ENCODE measurements at regions not wholly inside any gene's neighbourhood (a gene's known extent, or its start where the extent isn't known, plus 50 kb on each side); places are given as distances from the start of the nearest gene placed in this dataset.

DNA sequence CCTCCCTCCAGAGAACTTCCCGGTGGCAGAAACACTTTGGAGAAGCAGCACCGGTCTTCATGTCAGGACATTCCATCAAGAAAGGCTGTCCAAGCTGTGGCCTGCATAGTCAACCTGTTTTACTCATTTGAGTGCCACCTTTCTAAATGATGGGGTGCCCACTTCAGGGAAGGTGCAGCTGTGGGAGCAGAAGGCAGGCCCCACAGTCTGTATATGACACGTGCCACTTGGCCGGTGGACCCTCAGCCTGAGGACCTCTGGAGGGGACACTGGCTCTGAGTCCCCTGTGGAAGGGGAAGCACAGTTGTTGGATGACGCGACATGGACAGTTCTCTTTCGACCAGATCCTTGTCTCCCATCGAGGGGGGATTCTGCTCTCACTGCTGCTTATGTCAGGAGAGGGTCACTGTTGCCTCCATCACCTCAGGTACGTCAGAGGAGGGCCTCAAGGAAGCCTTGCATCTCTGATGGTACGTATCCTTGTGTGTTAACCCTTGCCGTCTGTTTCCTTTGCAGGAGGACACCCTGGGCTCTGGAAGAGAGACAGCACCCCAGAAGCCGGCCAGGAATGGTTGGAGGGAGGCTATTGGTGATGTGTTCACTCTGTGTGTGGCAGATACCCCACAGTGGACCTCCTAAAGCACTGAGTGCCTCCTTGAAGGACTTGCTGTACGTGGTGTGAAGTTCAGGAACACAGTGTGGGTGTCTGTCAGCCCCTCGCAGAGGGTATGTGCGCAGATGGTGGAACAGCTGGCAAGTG lies 132.1 kb upstream of the RTL1 start:
- TF ChIP-seq CTCF (IDR thresholded peaks at IDR 0.05; ENCODE audit: insufficient read depth, low read length, poor library complexity, severe bottlenecking), result no peak
- TF ChIP-seq EZH2phosphoT487 (conservative IDR thresholded peaks at IDR 0.05; ENCODE audit: low read length), result no peak
